HG03139 (cell line): ENCODE measurements at regions not wholly inside any gene's neighbourhood (a gene's known extent, or its start where the extent isn't known, plus 50 kb on each side); places are given as distances from the start of the nearest gene placed in this dataset.

Experiments
- ATAC-seq: cut with Tn5 transposase; IDR thresholded peaks from one replicate; pipeline ENCODE4 v1.9.1; 2021; ENCODE audit not compliant: unreplicated experiment

DNA sequence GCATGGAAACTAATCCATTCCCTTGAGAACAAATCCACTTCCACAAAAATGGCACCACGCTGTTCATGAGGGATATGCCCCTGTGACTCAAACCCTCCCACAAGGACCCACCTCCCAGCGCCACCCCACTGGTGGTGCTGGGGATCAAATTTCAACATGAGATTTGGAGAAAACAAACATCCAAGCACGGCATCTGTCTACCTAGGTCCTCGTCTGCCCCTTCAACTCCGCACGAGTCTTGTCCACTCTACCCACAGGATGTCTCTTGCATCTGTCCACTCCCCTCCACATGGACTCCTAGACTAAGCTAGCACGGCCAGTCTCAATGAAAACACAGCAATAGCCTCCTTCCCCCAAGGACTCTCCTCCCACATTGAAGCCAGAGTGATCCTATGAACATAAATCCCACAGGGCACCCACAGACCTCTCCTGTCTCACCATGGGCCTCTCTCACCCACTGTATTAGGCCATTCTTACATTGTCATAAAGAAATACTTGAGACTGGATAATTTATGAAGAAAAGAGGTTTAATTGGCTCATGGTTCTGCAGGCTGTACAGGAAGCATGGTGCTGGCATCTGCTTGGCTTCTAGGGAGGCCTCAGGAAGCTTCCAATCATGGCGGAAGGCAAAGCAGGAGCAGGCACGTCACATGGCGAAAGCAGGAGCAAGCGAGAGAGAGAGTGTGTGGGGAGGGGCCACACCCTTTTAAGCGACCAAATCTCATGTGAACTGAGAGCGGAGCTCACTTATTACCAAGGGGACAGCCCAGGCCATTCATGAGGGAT is 101.4 kb downstream of the TOMM20 start:
- ATAC-seq: no peak

GRCh38 chr1:235025422-235025984 is 103.1 kb downstream of the TOMM20 start:
- no peak for ATAC-seq

GRCh38 chr1:235024711-235025421 is 103.8 kb downstream of the TOMM20 start:
- ATAC-seq: no peak

GRCh38 chr1:235023711-235024439 is 104.8 kb downstream of the TOMM20 start:
- ATAC-seq: no peak

GRCh38 chr1:235022981-235023710 is 105.5 kb downstream of the TOMM20 start:
- peak; percentile 44 for ATAC-seq

GRCh38 chr1:235022341-235022980 is 106.2 kb downstream of the TOMM20 start:
- ATAC-seq: no peak

- no peak for ATAC-seq
These were observed 106.8 kb downstream of the TOMM20 start for GRCh38 chr1:235021815-235022214.

DNA sequence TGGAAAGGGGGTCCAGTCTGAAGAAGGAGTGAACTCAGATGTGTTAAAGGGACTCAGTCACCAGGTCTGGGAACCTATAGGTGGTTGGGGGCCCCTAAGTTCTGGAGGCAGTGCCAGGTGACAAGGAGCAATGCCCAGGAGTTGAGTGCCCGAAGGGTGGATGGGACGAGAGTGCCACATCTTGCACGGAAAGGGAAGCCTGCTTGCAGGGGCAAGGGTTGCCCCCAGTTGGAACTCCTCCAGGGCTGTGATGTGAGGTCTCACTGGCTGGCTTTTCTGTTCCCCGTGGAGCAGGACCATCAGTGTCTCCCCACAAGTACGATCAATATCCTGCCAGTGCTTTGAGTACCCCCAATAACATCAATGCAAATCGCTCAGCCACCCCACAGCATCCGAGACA is 107.3 kb downstream of the TOMM20 start:
- no peak for ATAC-seq

DNA sequence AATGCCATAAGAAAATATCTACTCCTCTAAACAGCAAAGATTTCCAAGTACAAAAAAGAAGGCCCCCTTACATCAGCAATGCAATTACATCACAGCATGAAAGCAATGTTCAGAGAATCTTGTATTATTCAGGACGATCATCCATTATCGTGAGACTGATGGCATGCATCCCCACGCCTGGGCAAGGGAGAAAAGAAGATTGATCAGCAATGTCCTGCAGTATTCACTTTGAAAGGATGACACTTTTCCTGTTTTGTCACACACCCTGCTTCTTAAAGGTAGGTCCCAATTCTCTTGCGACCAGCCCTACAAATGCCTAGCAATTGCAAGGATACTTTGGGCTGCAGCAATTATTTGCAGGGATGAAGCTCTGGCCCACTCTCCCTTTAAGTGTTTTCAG is 108.7 kb downstream of the TOMM20 start:
- no peak for ATAC-seq

DNA sequence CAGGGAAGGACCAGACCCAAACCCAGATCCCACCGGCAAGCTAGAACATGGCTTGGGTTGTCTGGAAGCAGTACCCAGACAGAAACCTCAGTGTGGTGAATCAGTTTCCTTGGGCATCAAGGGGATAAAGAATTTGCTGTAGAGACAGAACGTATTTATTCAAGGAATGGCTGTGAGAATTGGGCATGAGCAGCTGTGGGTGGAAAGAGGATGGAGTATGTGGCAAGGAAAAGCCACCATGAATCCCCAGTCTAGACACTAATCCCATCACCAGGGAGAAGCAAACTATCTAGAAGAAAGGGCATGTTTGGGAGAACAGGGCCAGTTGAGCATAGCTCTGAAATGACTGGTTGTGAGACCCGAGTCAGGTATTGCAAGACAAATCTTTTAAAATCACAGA is 109.2 kb downstream of the TOMM20 start:
- no peak for ATAC-seq

- ATAC-seq: no peak
These were observed 109.8 kb downstream of the TOMM20 start for GRCh38 chr1:235018720-235019444.

- no peak for ATAC-seq
These were observed 110.5 kb downstream of the TOMM20 start for GRCh38 chr1:235018161-235018560.

DNA sequence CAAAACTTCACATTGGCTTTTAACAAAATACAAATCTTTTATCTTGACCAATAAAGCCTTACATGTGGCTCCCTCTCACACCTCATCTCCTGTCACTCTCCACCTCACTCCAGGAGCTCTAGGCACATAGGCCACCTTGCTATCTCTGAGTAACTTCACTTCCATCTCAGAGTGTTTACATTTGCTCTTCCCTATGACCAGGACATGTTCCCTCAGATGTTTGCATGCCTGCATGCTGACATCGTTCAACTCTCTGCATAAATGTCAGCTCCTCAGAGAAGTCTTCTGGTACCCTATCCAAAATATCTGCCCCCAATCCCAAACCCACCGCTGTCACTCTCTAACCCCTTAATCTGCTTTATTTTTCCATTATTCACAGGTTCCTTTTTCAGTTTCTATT is 110.9 kb downstream of the TOMM20 start:
- ATAC-seq: no peak

- no peak for ATAC-seq
These were observed 111.4 kb downstream of the TOMM20 start for GRCh38 chr1:235017191-235017590.

- ATAC-seq: no peak
These were observed 113.2 kb downstream of the TOMM20 start for GRCh38 chr1:235015291-235015985.

DNA sequence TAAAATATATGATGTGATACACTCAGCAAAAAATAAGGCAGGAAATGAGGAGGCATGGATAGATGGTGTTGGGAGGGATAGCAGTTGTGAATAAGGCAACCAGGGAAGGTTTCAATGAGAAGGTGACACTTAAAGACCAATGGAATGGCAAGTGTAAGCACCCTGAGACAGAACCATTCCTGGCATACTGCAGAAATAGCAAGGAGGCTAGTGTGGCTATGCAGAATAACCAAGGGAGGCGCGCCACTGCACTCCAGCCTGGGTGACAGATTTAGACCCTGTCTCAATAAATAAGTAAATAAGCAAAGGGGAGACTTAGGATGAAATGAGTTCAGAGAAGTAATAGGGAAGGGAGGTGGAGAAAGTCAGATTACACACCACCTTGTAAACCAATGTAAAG is 113.9 kb downstream of the TOMM20 start:
- no peak for ATAC-seq

DNA sequence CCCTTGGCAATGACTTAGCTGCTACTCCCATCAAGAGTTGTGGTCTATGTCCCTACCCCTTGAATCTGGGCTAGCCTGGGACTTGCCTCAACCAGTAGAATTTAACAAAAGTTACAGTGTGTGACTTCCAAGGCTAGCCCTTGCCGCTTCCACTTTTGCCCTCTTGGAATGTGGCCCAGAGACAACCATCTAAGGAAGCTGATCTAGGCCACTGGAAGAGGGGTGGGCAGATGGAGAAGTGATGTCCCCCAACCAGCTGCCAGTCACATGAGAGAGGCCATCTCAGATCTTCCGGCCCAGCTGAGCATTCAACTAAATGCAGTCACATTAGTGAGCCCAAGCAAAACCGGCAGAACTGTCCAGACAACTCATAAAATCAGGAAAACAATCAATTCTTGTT is 115.1 kb downstream of the TOMM20 start:
- no peak for ATAC-seq

DNA sequence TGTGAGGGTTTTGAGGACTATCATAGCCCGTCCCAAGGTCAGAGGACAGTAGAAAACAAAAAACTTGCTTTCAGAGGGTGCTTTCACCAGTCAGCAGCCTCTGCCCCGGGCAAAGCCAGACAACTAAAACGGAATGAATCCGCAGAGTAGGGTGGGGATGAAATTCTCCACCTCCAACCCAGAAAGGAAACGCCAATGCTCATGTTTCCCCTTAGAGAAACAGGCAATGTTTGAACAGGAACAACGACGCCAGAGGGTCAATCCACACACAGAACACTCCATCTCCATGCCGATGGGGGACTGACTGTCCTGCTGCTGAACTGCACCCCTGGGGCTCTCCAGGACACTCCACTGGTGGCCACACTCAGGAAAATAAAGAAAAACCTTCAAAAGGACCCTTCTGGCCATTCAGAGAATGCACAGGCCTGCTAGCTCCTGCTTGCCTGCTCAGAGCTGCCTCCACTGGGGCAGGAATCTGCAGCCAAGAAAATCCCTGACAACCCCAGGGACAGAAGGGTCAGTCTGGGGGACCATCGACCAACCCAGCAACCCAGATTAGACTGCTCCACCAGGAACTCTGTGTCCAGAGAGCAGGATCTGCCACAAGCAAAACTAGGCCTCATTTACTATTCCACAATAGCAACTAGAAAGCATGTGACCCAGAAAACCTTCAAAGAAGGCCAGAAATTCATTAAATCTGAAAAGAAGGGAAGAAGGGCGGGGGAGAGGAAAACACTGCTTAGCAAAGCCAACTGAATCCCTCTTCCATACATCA is 116.0 kb downstream of the TOMM20 start:
- no peak for ATAC-seq
